ENCODE measurements at regions not wholly inside any gene's neighbourhood (a gene's known extent, or its start where the extent isn't known, plus 50 kb on each side); places are given as distances from the start of the nearest gene placed in this dataset.

DNA sequence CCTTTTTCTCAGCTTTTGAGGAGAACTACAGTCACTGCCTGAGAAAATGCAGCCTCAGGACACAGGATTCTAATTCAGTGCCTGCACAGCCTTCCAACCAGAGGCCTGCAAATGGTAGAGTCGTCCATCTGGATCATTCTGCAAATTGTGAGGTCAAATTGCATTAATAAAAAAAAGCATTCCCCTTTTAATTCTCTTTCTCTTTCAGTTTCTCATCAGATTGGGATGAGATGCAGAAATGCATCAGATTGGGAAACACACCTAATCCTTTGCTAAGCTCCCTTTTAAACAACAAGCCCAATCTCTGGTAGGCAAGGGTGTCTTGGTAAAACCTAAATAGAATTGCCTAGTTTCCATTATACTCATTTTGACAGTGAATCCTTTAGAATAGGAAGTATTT is 838.8 kb downstream of the MAFB start:
- no peak for DNase-seq (ENCODE audit: low read depth, low spot score)
- ChIA-PET POLR2A (no interaction called here), CTCF (interaction anchor here (0.6 to 5.0 kb wide), 4 partner anchors 20 to 770 kb away, joined by 3 to 42 read pairs (median 9); no protein-coding TSS in a partner anchor)
- Histone ChIP-seq H3K9me3 (ENCODE audit: control insufficient read depth, insufficient read depth, low read length) (no peaks in the 10 kb centered on the region), H3K27me3 (ENCODE audit: control insufficient read depth, insufficient read depth, low read length) (no peaks in the 10 kb centered on the region), H3K4me3 (ENCODE audit: low read depth, low read length) (no peak overlapping the region), H3K27ac (ENCODE audit: low read depth, low read length) (peak overlapping the region; percentile 43)
- no peak for TF ChIP-seq CTCF (IDR thresholded peaks at IDR 0.05; ENCODE audit: low read depth, low read length)

GRCh38 chr20:39849664-39850063 is 839.4 kb downstream of the MAFB start:
- ChIA-PET CTCF (interaction anchor here (0.6 to 5.0 kb wide), 5 partner anchors 20 to 1107 kb away, joined by 3 to 42 read pairs (median 3); no protein-coding TSS in a partner anchor), POLR2A (interaction anchor here (0.6 kb wide), 1 partner anchor 819 kb away, joined by 3 read pairs; no protein-coding TSS in a partner anchor)
- H3K4me3 ChIP-seq (ENCODE audit: low read depth, low read length) = no peak overlapping the region
- TF ChIP-seq CTCF (IDR thresholded peaks at IDR 0.05; ENCODE audit: low read depth, low read length) = no peak
- H3K27ac ChIP-seq (ENCODE audit: low read depth, low read length) = peak overlapping the region; percentile 43
- peak; percentile 83 for DNase-seq (ENCODE audit: low read depth, low spot score)
- peaks cover 1% of the 10 kb centered on the region for H3K27me3 ChIP-seq (ENCODE audit: control insufficient read depth, insufficient read depth, low read length)
- no peaks in the 10 kb centered on the region for H3K9me3 ChIP-seq (ENCODE audit: control insufficient read depth, insufficient read depth, low read length)

DNA sequence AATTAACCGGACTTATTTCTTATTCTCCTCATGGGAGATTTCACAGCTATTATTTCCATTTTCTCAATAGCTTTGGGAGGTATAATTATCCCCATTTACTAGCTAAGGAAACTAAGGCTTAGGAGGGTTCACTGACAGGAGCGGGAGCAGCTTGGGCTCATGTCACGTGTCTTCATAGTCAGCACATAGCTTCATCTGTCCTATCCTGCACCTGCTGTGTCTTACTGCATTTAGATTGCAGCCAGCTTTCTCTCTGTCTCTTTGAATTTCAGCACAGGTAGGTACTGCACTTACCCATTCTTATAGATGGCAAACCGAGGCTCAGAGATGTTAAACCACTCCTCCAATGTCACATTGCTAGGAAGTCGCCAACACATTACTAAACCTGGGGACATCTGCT is 839.9 kb downstream of the MAFB start:
- CTCF ChIA-PET = interaction anchor here (1.1 to 5.0 kb wide), 4 partner anchors 19 to 1107 kb away, joined by 3 to 42 read pairs (median 9); no protein-coding TSS in a partner anchor
- Histone ChIP-seq H3K9me3 (ENCODE audit: control insufficient read depth, insufficient read depth, low read length) (no peaks in the 10 kb centered on the region), H3K27me3 (ENCODE audit: control insufficient read depth, insufficient read depth, low read length) (peaks cover 2% of the 10 kb centered on the region), H3K4me3 (ENCODE audit: low read depth, low read length) (no peak overlapping the region), H3K27ac (ENCODE audit: low read depth, low read length) (no peak overlapping the region)
- no peak for DNase-seq (ENCODE audit: low read depth, low spot score)
- POLR2A ChIA-PET = interaction anchor here (0.6 kb wide), 1 partner anchor 818 kb away, joined by 3 read pairs; no protein-coding TSS in a partner anchor
- TF ChIP-seq CTCF (IDR thresholded peaks at IDR 0.05; ENCODE audit: low read depth, low read length) = no peak

DNA sequence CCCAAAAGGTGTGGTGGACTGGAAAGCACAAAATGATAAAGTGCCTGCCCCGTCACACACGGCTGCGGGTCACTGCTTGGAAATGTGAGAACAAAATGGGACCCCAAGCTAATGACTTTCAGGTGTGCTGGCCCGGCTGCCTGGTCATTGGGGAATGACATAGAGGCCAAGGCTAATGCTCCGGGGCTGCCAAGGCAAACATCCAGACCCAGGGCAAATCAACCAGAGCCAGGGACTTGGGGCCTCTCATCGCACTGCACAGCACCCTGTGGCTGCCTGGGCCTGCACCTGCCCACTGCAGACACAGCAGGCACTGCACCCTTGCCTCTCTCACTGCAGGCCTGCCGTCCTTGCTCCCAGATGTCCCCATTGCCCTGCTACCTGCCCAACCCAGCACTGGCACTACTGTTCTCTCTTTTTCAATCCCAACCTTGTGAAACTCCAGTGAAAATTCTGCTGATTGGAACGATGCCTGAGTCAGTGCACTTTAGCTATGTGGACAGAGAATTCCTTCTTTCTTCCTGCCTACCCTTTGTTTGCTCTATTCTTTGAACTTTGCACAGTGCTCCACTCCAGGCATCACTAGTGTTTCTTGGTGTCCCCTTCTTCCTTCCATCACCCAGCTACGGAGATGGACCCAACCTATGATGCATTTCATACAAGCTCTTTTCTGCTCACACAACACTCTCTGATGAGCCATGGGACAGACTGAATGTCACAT is 849.5 kb downstream of the MAFB start:
- Histone ChIP-seq H3K27me3 (ENCODE audit: control insufficient read depth, insufficient read depth, low read length) (peaks cover 7% of the 10 kb centered on the region), H3K4me3 (ENCODE audit: low read depth, low read length) (no peak overlapping the region), H3K9me3 (ENCODE audit: control insufficient read depth, insufficient read depth, low read length) (no peaks in the 10 kb centered on the region), H3K27ac (ENCODE audit: low read depth, low read length) (no peak overlapping the region)
- CTCF ChIA-PET = interaction anchor here (1.4 to 1.7 kb wide), 3 partner anchors 10 to 35 kb away, joined by 5 to 8 read pairs (median 6); no protein-coding TSS in a partner anchor
- no peak for DNase-seq (ENCODE audit: low read depth, low spot score)
- no peak for TF ChIP-seq CTCF (IDR thresholded peaks at IDR 0.05; ENCODE audit: low read depth, low read length)
- POLR2A ChIA-PET = no interaction called here

DNA sequence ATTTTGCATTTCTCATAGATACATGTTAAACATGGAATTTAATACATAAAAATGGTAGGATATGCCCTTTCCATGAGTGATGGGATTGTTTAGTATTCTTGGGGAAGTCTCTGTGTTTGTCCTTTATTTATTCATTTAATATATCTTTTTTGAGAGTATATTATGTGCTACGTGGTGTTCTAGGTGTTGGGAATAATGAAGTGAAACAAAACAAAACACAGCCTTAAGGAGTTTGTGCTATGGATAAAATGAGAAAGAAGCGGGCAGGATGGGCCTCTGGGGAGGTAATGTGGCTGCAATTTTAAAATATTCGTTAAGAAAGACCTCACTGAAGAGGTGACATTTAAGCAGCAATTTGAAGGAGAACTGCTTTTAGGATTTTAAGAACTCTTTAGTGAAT is 851.5 kb downstream of the MAFB start:
- no peak for TF ChIP-seq CTCF (IDR thresholded peaks at IDR 0.05; ENCODE audit: low read depth, low read length)
- ChIA-PET CTCF (no interaction called here), POLR2A (no interaction called here)
- Histone ChIP-seq H3K27ac (ENCODE audit: low read depth, low read length) (no peak overlapping the region), H3K9me3 (ENCODE audit: control insufficient read depth, insufficient read depth, low read length) (no peaks in the 10 kb centered on the region), H3K4me3 (ENCODE audit: low read depth, low read length) (no peak overlapping the region), H3K27me3 (ENCODE audit: control insufficient read depth, insufficient read depth, low read length) (peaks cover 7% of the 10 kb centered on the region)
- DNase-seq (ENCODE audit: low read depth, low spot score) = no peak

All from AG04450 (cell line).